PC-9 (cell line): ENCODE measurements at regions not wholly inside any gene's neighbourhood (a gene's known extent, or its start where the extent isn't known, plus 50 kb on each side); places are given as distances from the start of the nearest gene placed in this dataset.

Experiments
- BruUV-seq: library from RNA; stranded (reverse); fragments of 400-500 nt; replicated peaks from 2 replicates; lab custom pipeline; 2021; lab: Mats Ljungman, UMichigan
- CTCF ChIA-PET: fragments of 300-600 bp; sonication (Branson Sonifier 250); formaldehyde crosslinking; loops from one replicate; lab custom pipeline; 2022; ENCODE audit warnings: antibody characterized with exemption; lab: Charles Lee
- POLR2A ChIA-PET: fragments of 300-600 bp; sonication (Branson Sonifier 250); formaldehyde crosslinking; loops from one replicate; lab custom pipeline; 2022; ENCODE audit warnings: antibody characterized with exemption; ENCODE audit not compliant: unreplicated experiment; lab: Charles Lee
- DNase-seq, 2 experiments: peaks; one replicate each; pipeline versions ENCODE4 v3.0.0 to v3.0.0-alpha.2; 2015 to 2022; ENCODE audit warnings: mixed read lengths in 1 of 2
- H2AFZ ChIP-seq: fragments of 200-600 bp; sonication (generic); 2 replicates; pipeline ENCODE4 v1.8.1; 2017; ENCODE audit warnings: antibody characterized with exemption
- H3F3A ChIP-seq: fragments of 200-600 bp; sonication (generic); 2 replicates; pipeline ENCODE4 v1.8.1; 2017; ENCODE audit warnings: antibody characterized with exemption, mild to moderate bottlenecking, low read depth; ENCODE audit not compliant: insufficient read depth
- H3K27ac ChIP-seq: fragments of 200-600 bp; sonication (generic); 2 replicates; pipeline ENCODE4 v1.6.1; 2016; ENCODE audit warnings: mixed run types
- H3K27me3 ChIP-seq: fragments of 200-600 bp; sonication (generic); 2 replicates; pipeline ENCODE4 v1.6.1; 2016; ENCODE audit warnings: low read depth, mixed run types; ENCODE audit not compliant: insufficient read depth
- H3K36me3 ChIP-seq: fragments of 200-600 bp; sonication (generic); 2 replicates; pipeline ENCODE4 v1.6.1; 2016; ENCODE audit warnings: low read depth, mixed run types
- H3K4me1 ChIP-seq: fragments of 200-600 bp; sonication (generic); replicated peaks from 2 replicates; pipeline ENCODE4 v1.6.1; 2016; ENCODE audit warnings: mixed run types; ENCODE audit not compliant: insufficient read depth
- H3K4me2 ChIP-seq: fragments of 200-600 bp; sonication (generic); 2 replicates; pipeline ENCODE4 v1.6.1; 2017; ENCODE audit warnings: mixed run types
- H3K4me3 ChIP-seq: fragments of 200-600 bp; sonication (generic); 2 replicates; pipeline ENCODE4 v1.6.1; 2016; ENCODE audit warnings: mixed run types
- H3K79me2 ChIP-seq: fragments of 200-600 bp; sonication (generic); 2 replicates; pipeline ENCODE4 v1.6.1; 2017; ENCODE audit warnings: low read depth, mixed run types
- H3K9me2 ChIP-seq: fragments of 200-600 bp; sonication (generic); 2 replicates; pipeline ENCODE4 v1.8.1; 2017; ENCODE audit warnings: mild to moderate bottlenecking; ENCODE audit not compliant: insufficient read depth
- H3K9me3 ChIP-seq: fragments of 200-600 bp; sonication (generic); 2 replicates; pipeline ENCODE4 v1.8.1; 2016; ENCODE audit warnings: low read depth; ENCODE audit not compliant: insufficient read depth
- H4K20me1 ChIP-seq: fragments of 200-600 bp; sonication (generic); 2 replicates; pipeline ENCODE4 v1.8.1; 2017; ENCODE audit not compliant: insufficient read depth
- CTCF ChIP-seq: fragments of 200-600 bp; sonication (generic); conservative IDR thresholded peaks from 2 replicates; pipeline ENCODE4 v1.6.1; 2017; ENCODE audit warnings: mixed run types, antibody characterized with exemption, mild to moderate bottlenecking, moderate library complexity
- EZH2 ChIP-seq: fragments of 200-600 bp; sonication (generic); IDR thresholded peaks from 2 replicates; pipeline ENCODE4 v1.8.0; 2017; ENCODE audit warnings: antibody characterized with exemption, low read depth
- intact Hi-C: fragments of 100-400 bp; cut with micrococcal nuclease; formaldehyde crosslinking; loops from one replicate; pipeline ENCODE4 v1.10.0; 2022; ENCODE audit not compliant: unreplicated experiment

- intact Hi-C loops = no loop called here
- DNase-seq = no peak
- Histone ChIP-seq H3K4me3 (no peak overlapping the region), H3K36me3 (no peaks in the 10 kb centered on the region), H2AFZ (no peak overlapping the region), H3K27me3 (no peaks in the 10 kb centered on the region), H3K79me2 (no peaks in the 10 kb centered on the region), H3F3A (no peaks in the 10 kb centered on the region), H3K9me3 (no peaks in the 10 kb centered on the region), H4K20me1 (no peaks in the 10 kb centered on the region), H3K4me1 (no peaks in the 10 kb centered on the region), H3K4me2 (no peak overlapping the region), H3K9me2 (no peaks in the 10 kb centered on the region), H3K27ac (no peak overlapping the region)
- TF ChIP-seq EZH2 (no peak), CTCF (no peak)
- BruUV-seq = no TSS peak
- CTCF ChIA-PET = no interaction called here
- POLR2A ChIA-PET = no interaction called here
Observed at GRCh38 chr5:165757791-165758190, 2252.4 kb downstream of the MAT2B start.

GRCh38 chr5:165775111-165775510 lies 2269.7 kb downstream of the MAT2B start:
- H3K27me3 ChIP-seq = no peaks in the 10 kb centered on the region
- no peak overlapping the region for H3K4me2 ChIP-seq
- ChIA-PET POLR2A (no interaction called here), CTCF (no interaction called here)
- H3K9me2 ChIP-seq = no peaks in the 10 kb centered on the region
- TF ChIP-seq CTCF = no peak
- TF ChIP-seq EZH2 = no peak
- no peak overlapping the region for H2AFZ ChIP-seq
- intact Hi-C loops = no loop called here
- no TSS peak for BruUV-seq
- H3K4me1 ChIP-seq = no peaks in the 10 kb centered on the region
- no peaks in the 10 kb centered on the region for H3F3A ChIP-seq
- H3K9me3 ChIP-seq = no peaks in the 10 kb centered on the region
- no peaks in the 10 kb centered on the region for H4K20me1 ChIP-seq
- H3K36me3 ChIP-seq = no peaks in the 10 kb centered on the region
- H3K79me2 ChIP-seq = no peaks in the 10 kb centered on the region
- no peak overlapping the region for H3K4me3 ChIP-seq
- no peak for DNase-seq
- no peak overlapping the region for H3K27ac ChIP-seq

- no peaks in the 10 kb centered on the region for H3K79me2 ChIP-seq
- no peaks in the 10 kb centered on the region for H3K9me2 ChIP-seq
- no peak overlapping the region for H3K4me2 ChIP-seq
- CTCF ChIA-PET = no interaction called here
- H3F3A ChIP-seq = no peaks in the 10 kb centered on the region
- POLR2A ChIA-PET = no interaction called here
- no peaks in the 10 kb centered on the region for H4K20me1 ChIP-seq
- no peak overlapping the region for H2AFZ ChIP-seq
- no peak for TF ChIP-seq CTCF
- no peak for TF ChIP-seq EZH2
- no peak overlapping the region for H3K27ac ChIP-seq
- H3K27me3 ChIP-seq = no peaks in the 10 kb centered on the region
- H3K4me1 ChIP-seq = no peaks in the 10 kb centered on the region
- no peak overlapping the region for H3K4me3 ChIP-seq
- H3K9me3 ChIP-seq = no peaks in the 10 kb centered on the region
- BruUV-seq = no TSS peak
- DNase-seq = no peak
- intact Hi-C loops = no loop called here
- H3K36me3 ChIP-seq = no peaks in the 10 kb centered on the region
Observed at GRCh38 chr5:165779505-165779904, 2274.1 kb downstream of the MAT2B start.
